DMS53 (cell line): ENCODE measurements at regions not wholly inside any gene's neighbourhood (a gene's known extent, or its start where the extent isn't known, plus 50 kb on each side); places are given as distances from the start of the nearest gene placed in this dataset.
"Not testable (repeated sequence)": the region's sequence is repeated elsewhere in the genome, so short reads cannot be mapped to it uniquely, and the experiment has no call there.

ENCODE experiments used
- DNase-seq: peaks from one replicate; lab custom pipeline; 2025; lab: John Stamatoyannopoulos, UW

DNA sequence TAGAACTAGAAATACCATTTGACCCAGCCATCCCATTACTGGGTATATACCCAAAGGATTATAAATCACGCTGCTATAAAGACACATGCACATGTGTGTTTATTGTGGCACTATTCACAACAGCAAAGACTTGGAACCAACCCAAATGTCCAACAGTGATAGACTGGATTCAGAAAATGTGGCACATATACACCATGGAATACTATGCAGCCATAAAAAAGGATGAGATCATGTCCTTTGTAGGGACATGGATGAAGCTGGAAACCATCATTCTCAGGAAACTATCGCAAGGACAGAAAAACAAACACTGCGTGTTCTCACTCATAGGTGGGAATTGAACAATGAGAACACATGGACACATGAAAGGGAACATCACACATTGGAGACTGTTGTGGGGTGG lies 154.5 kb upstream of the INTU start:
- DNase-seq = not testable (repeated sequence)

DNA sequence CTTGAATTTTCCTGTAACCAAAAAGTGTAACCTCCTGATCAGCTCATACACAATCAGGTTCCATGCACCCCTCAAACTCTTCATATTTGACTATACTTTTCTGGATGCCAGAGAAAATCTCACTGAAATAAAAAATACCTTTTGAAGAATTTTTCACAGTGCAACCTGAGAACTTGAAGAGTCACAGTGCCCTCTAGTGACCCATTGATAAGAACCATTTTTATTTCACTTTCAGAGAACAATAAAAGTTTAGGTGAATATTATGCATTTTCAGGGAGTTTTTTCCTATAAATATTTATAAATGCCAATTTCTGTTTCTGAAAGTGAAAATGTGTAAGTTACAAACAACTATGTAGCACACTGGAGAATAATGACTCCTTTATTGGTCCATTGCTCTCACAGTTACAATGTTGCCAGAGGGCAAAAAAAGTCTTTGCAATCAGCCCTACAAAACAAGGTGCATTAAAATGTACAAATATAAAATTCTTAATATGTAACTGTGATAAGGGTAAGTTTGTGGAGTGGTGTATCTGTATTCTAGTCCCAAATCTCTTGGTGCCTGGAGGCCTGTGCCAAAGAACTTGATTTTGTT lies 153.6 kb upstream of the INTU start:
- DNase-seq = peak; percentile 64

DNA sequence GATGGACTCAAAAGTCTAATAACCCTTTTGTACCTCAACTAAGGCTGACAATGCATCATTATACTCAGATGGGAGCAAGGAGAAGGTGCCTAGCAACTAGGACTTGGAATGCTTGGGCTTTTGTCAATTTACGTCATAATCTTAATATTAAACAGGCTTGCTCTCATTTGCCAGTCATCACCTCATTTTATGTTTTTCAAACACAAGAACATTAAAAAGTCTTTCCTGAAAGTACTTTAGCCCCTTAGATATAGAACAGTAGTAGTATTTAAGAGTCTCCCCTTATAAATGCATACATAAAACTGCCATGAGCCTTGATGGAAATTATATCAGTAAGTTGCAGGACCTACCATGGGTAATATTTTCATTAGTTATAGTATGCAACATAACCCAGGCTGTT lies 150.7 kb upstream of the INTU start:
- DNase-seq = no peak

DNA sequence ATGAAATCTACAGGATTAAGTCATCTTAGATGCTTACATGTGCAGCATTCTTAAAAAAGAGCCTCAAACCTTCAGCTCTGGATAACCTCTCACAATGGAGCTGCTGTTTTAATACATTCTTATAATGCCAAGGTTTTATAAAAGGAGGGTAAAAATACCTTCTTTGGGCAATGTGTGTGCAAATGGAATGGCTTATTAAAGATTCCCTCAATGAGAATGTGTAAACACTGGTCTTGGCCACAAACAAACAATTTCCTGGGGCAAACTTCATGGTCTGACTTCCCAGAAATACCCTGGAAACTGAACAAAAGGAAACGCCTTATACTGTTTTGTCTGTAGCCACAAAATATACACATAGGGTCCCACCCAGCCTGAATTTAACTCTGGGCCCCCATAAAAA lies 148.6 kb upstream of the INTU start:
- no peak for DNase-seq

DNA sequence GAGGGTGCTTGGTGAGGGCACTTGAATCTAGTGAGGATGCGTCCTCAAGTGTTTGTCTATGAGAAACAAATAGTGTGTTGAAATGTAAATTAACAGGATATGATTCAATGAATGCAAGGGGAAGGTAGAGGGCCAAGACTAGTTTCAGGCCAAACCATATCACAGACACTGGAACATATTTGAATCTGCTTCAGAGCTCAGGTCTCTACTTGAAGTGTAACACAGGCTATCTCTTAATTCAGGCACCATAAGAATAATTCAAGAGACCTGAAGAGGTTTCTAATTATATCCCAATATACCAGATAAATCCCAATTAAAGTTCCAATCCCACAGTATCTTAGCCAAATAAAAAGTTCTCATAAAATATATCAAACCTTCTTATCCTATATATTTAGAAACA lies 146.5 kb upstream of the INTU start:
- peak; percentile 66 for DNase-seq

DNA sequence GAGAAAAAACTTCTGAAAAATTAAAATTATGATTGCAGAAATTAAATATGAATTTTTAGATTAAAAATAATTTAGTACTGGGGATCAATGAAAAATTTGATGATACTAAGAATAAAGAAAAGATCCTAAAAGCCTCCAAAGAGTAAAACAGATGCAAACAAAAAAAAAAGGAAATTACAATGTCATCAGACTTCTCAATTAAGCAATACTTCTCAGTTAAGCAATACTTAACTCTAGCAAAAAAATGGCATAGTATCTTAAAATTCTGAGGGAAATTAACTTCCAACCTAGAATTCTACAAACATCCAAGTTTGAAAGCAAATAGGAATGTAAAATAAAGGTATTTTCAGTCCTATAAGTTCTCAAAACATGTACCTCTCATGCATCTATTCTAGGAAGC lies 141.2 kb upstream of the INTU start:
- DNase-seq = no peak

DNA sequence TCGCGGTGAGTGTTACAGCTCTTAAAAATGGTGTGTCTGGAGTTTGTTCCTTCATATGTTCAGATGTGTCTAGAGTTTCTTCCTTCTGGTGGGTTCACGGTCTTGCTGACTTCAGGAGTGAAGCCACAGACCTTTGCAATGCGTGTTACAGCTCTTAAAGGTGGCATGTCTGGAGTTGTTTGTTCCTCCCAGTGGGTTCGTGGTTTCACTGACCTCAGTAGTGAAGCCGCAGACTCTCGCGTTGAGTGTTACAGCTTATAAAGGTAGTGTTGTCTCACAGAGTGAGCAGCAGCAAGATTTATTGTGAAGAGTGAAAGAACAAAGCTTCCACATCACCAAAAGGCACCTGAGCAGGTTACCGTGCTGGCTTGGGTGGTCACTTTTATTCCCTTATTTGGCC lies 135.9 kb upstream of the INTU start:
- DNase-seq = not testable (repeated sequence)

DNA sequence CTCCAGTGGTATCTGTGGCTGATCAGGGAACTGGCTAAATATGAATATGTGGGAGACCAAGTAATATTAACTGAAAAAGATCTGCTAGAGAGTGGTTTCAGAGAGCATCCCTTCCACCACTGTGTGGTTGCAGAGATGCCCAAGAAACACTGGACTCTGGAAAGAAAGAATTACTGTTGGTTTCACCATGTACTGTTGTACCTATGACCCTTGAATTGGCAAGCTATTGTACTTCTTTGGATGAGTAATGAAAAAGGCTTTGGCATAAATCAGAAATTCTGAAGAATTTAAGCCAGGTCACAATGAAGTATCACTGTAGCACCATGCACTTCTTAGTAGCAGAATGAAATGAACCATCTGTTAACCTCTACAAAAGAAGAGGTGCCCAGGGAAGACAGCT lies 134.4 kb upstream of the INTU start:
- DNase-seq = no peak

DNA sequence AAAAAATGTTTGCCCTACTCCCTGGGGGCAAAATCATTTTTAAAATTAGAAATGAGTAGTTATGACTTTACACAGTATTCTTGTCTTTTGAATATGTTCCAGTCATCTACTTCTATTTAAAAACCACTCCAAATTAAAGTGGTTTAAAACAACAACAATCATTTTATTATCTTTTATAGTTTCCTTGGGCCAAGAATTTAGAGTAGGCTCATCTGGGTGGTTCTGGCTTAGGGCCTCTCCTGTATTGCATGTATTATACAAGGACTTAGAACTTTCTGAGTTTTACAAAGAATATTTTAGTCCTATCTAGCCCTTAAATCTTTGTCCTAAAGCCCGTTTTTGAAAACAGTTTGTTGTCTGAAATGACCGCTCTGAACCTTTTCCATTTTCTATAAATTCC lies 132.5 kb upstream of the INTU start:
- no peak for DNase-seq

DNA sequence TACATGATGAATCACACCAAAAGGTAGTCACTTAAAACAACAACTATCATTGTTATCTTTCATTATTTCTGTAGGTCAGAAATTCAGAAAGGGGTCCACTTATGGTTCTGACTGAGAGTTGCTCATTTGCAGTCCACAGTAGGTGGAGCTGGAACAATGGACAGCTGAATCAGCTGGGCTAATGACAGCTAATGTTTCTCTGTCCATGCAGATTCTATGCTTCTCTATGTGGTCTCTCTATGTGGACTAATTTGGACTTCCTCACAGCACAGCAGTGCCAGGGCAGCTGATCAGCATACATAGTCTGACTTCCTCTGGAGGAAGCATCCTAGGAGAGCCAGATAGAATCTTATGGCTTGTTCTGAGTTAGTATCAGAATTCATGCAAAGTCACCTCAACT lies 131.7 kb upstream of the INTU start:
- DNase-seq = no peak

DNA sequence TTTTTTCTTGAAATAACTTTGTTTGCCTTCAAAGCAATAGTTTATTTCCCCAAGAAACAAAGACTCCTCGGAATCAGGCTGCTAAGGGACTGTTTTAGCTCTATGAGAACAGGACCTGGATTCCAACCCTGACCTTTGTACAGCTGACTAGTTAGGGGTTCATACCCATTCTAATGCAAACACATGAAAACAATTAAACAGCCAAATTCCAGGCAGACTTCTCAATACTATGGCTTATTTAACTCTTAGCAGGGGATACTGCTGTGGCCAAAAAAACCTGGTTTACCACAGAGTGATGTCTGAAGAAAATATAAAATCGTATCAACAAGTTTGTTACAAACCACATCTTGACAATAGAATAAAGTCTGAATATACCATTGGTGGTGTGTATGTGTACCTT lies 129.6 kb upstream of the INTU start:
- DNase-seq = no peak

DNA sequence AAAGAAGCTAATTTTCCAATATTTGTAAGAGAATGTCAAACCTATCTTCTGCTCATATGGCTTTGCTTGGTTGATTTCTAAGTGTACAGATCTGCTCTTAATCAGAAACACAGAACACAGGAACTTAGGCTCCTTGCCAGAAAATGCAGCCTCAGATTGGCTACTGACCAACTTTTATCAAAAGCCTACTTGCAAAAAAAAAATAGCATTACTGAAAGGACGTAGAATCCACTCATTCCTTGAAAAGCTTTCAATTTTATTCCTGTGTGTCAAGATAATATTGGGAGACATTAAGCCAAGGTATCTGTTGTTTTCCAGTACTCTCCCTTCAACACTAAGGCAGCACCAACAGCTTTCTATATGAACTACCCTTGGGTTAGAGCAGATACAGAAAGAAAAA lies 127.6 kb upstream of the INTU start:
- no peak for DNase-seq

DNA sequence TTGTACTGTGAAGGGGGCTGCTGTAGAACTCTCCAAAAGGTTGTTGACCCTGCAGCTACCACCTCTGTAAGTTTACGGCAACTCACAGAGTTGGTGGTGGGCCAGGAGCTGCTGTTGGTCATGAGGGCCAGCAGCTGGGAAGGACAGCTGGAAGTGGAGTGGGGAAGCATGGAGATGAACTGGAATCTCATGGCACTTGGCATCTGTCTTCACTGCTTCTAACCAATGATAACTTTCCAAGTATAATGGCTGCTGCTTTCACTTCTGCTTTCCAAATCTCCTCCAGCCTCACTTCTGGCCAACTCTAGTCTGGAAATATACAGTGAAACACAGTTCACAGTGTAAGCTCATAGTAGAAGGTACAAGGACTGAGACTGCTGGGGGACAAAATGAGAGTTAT lies 126.5 kb upstream of the INTU start:
- DNase-seq = no peak

DNA sequence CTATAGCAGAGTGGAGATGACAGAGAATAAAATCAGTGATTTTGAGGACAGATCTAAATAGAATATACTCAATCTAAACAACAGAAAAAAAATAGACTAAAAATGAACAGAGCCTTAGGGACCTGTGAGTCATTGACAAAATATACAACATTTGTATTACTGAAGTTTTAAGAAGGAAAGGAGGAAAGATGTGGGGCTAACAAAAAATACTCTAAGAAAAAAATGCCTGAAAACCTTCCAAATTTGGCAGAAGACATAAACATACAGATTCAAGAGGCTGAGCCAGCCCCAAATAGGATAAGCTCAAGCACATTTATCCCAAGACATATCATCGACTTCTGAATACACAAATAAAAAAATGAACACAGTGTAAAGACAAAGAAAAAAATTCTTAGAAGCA lies 123.6 kb upstream of the INTU start:
- DNase-seq = no peak

DNA sequence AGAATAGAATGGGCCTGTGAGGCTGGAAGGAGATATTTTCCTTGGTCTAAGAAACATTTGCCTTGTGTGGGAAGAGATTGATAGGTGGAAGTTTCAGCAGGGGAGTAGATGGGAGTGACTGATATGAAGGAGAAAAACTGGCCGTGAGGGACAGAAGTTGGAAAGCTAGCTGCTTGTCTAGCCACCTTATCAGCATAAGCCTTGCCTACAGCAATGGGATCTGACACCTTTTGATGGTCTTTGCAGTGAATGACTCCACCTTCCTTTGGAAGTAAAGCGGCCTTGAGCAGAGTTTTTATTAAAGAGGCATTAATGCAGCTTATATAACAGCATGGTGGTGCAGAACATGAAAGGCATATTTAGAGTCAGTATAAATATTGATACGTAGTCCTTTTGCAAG lies 120.1 kb upstream of the INTU start:
- DNase-seq = not testable (repeated sequence)

DNA sequence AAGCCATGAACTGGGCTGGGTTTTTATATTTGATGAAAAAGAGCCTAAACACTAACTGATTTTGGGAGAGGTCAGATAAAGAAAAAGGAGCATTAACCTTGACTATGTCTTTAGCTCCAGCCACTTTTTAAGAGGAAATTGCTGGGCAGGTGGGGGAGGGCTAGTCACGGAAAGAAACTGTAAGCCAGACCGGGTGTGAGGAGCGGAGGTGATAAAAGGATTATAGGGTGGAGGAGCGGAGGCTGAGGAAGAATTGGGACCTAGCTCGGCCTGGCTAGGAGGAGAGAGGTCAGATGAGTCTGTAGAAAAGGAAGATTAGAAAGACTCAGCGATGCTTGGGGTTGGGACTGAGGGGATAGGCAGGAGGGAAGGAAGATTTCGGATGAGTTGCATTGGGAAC lies 117.5 kb upstream of the INTU start:
- not testable (repeated sequence) for DNase-seq

DNA sequence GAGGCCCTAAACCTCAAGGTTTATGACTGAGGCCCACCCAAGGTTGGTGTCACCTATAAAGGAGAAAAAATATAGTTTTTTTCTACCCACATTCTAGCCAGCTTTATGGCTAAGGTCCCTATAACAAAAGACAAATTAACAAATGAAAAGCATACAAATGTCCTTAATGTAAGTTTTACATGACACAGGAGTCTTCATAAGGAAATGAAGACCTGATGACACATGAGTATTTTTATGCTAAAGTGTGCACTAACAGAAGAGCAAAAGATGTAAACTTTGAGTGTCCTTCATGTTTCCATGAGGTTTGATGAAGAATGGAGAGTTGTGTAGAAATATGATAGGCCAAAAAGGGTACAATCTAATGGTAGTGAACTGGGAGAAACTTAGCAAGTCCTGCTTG lies 114.7 kb upstream of the INTU start:
- DNase-seq = no peak

DNA sequence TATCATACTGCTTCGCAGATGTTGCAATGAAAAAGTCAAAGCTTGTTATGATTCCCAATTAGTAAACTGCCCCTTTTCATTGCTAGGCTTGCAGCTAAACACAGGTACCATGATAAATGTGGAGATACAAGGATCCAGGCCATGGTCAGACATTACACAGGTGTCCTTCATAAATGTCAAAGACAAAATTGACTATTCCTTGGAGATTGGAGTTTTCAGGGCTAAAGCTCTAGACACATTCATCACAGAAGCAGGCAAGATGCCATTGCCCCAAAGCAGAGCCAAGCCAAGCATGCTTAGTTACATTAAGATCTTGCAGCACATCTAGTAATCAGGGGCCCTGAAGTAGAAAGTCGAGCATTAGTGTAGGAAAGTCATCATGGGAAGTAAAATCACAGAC lies 111.3 kb upstream of the INTU start:
- DNase-seq = no peak

DNA sequence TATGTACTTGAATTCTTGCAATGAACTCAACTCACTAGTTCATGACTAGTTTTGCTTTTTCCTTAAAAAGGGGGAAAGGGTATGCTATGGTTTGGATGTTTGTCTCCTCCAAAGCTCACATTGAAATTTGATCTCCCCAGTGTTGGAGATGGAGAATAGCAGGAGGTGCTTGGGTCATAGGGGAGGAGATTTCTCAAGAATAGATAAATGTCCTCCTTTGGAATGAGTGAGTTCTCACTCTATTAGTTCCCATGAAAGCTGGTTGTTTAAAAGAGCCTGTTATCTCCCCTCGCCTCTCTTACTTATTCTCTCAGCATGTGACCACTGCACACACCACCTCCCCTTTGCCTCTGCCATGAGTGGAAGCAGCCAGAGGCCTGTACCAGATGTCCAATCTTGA lies 109.4 kb upstream of the INTU start:
- no peak for DNase-seq

DNA sequence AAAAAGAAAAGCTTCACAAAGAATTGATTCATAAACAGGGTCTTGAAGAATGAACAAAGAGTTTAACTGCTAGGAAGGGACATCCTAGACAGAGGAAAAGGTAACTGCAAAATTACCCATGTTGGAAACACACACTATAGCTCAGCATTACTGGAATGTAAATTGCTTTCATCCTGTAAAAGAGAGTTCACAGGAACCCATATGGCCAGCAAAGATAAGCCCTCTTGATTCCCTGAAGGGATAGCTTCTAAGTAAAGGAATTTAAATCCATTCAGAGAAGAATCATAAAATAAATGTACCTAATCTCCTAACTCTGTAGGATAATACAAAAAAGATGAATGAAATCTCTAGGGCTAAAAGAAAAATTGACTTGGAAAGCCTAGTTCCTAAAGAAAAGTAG lies 107.1 kb upstream of the INTU start:
- DNase-seq = no peak

DNA sequence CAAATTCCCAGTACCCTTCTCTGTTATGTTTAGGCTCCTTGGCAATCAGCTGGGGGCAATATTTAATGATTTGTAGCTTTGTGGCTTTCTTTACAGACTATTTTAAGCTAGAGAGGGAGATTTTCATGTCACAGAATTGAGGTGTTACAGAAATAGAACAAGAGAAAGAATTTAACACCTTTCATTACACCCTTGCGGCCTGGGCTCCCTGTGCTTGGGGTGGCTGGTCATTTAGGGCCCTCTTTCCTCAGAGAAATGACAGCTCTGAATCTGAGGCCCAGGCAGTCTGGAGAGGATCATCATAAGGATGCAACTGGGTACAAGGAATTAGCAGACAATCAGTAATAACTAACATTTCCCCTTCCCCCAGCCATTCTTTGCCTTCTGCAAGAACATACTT lies 104.5 kb upstream of the INTU start:
- no peak for DNase-seq

DNA sequence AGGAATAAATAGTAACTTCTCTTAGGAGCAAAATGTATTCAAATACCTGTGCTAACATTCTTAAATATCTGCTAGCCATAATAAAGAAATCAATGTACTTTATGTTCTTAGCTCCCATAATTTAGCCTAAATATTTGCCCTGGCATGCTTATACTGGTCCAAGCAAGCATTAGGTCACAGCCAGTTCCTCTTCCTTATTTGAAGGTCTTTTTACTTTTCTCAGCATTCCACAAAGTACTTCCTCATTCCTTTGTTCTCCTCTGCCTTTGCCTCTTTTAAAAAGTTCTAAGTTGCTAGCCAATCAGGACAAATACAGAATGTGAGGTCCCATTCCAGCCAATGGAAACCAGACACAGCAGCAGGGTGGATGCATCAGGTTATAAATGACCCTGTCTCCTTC lies 102.9 kb upstream of the INTU start:
- DNase-seq = not testable (repeated sequence)

DNA sequence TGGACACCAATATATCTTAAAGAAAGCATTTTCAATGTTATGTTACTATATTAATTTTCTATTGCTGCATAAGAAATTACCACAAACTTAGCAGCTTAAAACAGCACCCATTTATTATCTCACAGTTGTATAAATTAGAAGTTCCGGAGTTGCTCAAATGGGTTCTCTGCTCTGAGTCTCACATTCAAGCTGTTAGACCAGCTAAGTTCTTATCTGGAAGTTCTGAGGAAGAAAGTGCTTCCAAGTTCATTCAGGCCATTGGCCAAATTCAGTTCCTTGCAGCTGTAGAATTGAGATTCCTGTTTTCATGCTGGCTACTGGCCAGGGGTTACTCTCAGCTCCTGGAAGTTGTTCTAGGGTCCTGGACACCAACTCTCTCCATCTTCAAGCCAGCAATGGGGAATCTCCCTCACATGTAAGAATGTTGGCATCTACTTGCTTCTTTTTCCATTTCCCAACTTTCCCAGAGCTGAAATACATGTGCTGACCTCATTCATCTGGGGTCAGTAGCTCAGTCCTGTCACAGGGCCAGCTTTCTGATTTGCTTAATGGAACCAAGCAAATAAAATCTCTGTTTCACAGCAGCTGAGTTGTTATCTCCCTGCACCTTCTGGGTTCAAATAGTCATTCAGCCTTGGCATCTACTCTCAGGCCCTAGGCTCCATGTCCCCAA lies 99.6 kb upstream of the INTU start:
- DNase-seq = no peak

DNA sequence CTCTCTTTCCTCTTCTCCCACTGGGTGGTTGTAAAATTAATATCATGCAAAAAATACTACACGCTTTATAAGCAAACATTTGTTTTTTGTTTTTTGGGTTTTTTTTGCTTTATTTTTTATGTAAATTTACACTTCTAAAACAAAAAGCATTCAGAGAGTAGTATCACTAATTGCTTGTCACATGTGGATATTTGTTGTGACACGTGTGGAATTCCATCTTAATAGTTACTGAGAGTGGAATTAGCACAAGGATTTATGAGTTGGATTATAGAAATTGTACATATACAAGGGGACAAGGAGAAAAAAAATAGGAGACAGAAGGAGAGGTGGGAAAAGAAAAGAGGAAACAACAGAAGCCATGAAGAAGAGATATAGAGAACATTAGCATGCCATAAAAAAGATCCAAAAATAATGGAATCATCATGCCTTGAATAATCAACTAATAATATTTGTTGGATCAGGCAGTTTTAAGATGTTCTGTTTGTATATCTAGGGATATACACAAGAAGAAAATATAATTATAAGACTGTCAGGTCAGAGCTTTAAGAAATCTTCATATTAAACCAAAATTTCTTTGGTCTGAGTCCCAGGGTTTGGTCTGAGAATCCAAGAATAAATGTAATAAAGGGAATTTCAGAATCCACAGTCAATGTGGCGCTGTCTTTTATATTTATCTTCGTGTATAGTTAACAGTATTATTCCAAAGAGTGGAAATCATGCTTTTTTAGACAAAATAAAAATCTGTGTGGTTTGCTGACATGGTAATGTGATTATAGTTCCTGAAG lies 98.5 kb upstream of the INTU start:
- no peak for DNase-seq
